Right renal pelvis (tissue), 4 donors: ENCODE measurements at regions not wholly inside any gene's neighbourhood (a gene's known extent, or its start where the extent isn't known, plus 50 kb on each side); places are given as distances from the start of the nearest gene placed in this dataset.

Source experiments
- DNase-seq, 4 donors: peaks; one replicate each; pipeline ENCODE4 v3.0.0-alpha.2; 2013; ENCODE audit warnings: low read depth in 4 of 4, low spot score in 3 of 4, missing footprints in 1 of 4

GRCh38 chr3:178233371-178234071 is 302.7 kb upstream of the KCNMB2 start:
- DNase-seq, result no peak

GRCh38 chr3:178236555-178237277 is 299.5 kb upstream of the KCNMB2 start:
- DNase-seq, result no peak

- DNase-seq, result no peak
These were observed 298.1 kb upstream of the KCNMB2 start for GRCh38 chr3:178238179-178238578.

GRCh38 chr3:178244733-178245709 is 291.2 kb upstream of the KCNMB2 start:
- no peak for DNase-seq

GRCh38 chr3:178246004-178246403 is 290.2 kb upstream of the KCNMB2 start:
- DNase-seq, result no peak

GRCh38 chr3:178255315-178255714 is 280.9 kb upstream of the KCNMB2 start:
- DNase-seq, result no peak

- DNase-seq, result no peak
These were observed 278.7 kb upstream of the KCNMB2 start for GRCh38 chr3:178257491-178257890.

GRCh38 chr3:178258121-178258520 is 278.1 kb upstream of the KCNMB2 start:
- DNase-seq, result no peak

- no peak for DNase-seq
These were observed 276.5 kb upstream of the KCNMB2 start for GRCh38 chr3:178259703-178260102.

GRCh38 chr3:178260887-178261565 is 275.2 kb upstream of the KCNMB2 start:
- DNase-seq, result no peak

GRCh38 chr3:178263236-178263916 is 272.9 kb upstream of the KCNMB2 start:
- DNase-seq, result no peak

GRCh38 chr3:178267158-178267844 is 268.9 kb upstream of the KCNMB2 start:
- DNase-seq, result no peak

- no peak for DNase-seq
These were observed 265.4 kb upstream of the KCNMB2 start for GRCh38 chr3:178270838-178271237.

- no peak for DNase-seq
These were observed 264.4 kb upstream of the KCNMB2 start for GRCh38 chr3:178271740-178272387.

- DNase-seq, result no peak
These were observed 263.4 kb upstream of the KCNMB2 start for GRCh38 chr3:178272841-178273240.

GRCh38 chr3:178274711-178275110 is 261.5 kb upstream of the KCNMB2 start:
- no peak for DNase-seq

- no peak for DNase-seq
These were observed 260.9 kb upstream of the KCNMB2 start for GRCh38 chr3:178275311-178275710.

- DNase-seq, result no peak
These were observed 260.4 kb upstream of the KCNMB2 start for GRCh38 chr3:178275793-178276192.

- DNase-seq, result no peak
These were observed 258.6 kb upstream of the KCNMB2 start for GRCh38 chr3:178277605-178278004.
